ENCODE measurements at regions not wholly inside any gene's neighbourhood (a gene's known extent, or its start where the extent isn't known, plus 50 kb on each side); places are given as distances from the start of the nearest gene placed in this dataset.

DNA sequence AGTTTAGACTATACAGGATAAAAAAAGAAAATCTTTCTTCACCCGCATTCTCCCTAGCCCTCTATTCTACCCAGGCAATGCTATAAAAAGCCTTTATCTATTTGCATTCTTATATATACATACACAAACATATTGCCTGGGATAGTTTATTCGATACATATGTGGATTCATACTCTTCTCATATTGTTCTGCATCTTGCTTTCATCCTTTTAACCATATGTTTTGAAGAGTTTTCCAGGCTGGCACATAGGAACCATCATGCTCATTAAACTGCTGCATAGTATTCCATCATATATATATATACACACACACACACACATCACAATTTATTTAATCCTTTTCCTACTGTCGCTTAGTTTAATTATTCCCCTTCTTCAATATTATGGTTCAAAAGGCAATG is 461.2 kb downstream of the NTRK2 start:
- TF ChIP-seq POLR2A (IDR thresholded peaks at IDR 0.05): no peak
- TF ChIP-seq, protein P1, sequence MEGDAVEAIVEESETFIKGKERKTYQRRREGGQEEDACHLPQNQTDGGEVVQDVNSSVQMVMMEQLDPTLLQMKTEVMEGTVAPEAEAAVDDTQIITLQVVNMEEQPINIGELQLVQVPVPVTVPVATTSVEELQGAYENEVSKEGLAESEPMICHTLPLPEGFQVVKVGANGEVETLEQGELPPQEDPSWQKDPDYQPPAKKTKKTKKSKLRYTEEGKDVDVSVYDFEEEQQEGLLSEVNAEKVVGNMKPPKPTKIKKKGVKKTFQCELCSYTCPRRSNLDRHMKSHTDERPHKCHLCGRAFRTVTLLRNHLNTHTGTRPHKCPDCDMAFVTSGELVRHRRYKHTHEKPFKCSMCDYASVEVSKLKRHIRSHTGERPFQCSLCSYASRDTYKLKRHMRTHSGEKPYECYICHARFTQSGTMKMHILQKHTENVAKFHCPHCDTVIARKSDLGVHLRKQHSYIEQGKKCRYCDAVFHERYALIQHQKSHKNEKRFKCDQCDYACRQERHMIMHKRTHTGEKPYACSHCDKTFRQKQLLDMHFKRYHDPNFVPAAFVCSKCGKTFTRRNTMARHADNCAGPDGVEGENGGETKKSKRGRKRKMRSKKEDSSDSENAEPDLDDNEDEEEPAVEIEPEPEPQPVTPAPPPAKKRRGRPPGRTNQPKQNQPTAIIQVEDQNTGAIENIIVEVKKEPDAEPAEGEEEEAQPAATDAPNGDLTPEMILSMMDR (IDR thresholded peaks at IDR 0.05): no peak
- H3K4me3 ChIP-seq (ENCODE audit: low read depth, poor library complexity, severe bottlenecking): no peak overlapping the region
- no peak for DNase-seq (ENCODE audit: low spot score in 2 of 2)
- intact Hi-C loops (cut with DNase I; ENCODE audit: low total_unique reads): no loop called here
- WGBS, 2 donors: 87 to 89% methylated on average over 3 of the region's 3 CpGs

DNA sequence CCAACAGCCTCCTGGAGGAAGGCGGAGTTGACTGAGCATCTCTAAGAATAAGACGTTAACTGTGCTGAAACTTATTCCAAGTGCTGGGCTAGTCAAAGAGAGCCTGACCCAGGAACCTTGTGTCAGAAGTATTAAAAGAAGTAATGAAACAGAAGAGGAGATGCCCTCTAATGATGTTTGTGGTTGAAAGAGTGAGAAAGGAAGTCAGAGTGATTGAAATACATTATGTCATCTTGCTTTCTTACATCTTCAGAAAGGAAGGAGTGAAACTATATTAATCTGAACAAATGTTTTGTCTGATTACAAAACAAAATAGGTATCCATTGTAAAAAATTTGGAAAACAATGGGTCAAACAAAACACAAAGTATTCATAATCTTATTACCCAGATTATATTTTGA is 460.7 kb downstream of the NTRK2 start:
- 89 to 98% methylated on average over 2 of the region's 2 CpGs for WGBS, 2 donors
- no peak for TF ChIP-seq POLR2A (IDR thresholded peaks at IDR 0.05)
- TF ChIP-seq, protein P1 (IDR thresholded peaks at IDR 0.05): no peak
- no peak for DNase-seq (ENCODE audit: low spot score in 2 of 2)
- no peak overlapping the region for H3K4me3 ChIP-seq (ENCODE audit: low read depth, poor library complexity, severe bottlenecking)
- intact Hi-C loops (cut with DNase I; ENCODE audit: low total_unique reads): no loop called here

DNA sequence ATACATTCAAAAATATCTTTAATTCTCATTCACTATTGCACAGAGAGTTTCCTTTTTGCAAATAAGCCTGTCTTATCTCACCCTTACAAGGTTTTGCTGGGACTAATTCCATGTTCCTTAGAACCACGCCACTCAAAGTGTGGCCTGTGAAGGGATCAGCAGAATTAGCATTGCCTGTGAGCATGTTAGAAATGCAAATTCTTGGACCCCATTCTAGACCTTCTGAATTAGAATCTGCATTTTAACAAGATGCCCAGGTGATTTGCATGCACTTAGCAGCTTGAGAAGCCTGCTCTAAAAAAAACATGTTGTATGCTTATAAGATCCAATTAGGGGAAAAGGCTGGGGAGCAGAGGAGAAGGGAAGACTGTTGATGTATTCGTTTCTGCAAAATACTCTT is 460.0 kb downstream of the NTRK2 start:
- no peak for DNase-seq (ENCODE audit: low spot score in 2 of 2)
- TF ChIP-seq, protein P1 (IDR thresholded peaks at IDR 0.05): no peak
- no peak for TF ChIP-seq POLR2A (IDR thresholded peaks at IDR 0.05)
- intact Hi-C loops (cut with DNase I; ENCODE audit: low total_unique reads): no loop called here
- H3K4me3 ChIP-seq (ENCODE audit: low read depth, poor library complexity, severe bottlenecking): no peak overlapping the region
- 47 to 86% methylated on average over 2 of the region's 2 CpGs for WGBS, 2 donors

DNA sequence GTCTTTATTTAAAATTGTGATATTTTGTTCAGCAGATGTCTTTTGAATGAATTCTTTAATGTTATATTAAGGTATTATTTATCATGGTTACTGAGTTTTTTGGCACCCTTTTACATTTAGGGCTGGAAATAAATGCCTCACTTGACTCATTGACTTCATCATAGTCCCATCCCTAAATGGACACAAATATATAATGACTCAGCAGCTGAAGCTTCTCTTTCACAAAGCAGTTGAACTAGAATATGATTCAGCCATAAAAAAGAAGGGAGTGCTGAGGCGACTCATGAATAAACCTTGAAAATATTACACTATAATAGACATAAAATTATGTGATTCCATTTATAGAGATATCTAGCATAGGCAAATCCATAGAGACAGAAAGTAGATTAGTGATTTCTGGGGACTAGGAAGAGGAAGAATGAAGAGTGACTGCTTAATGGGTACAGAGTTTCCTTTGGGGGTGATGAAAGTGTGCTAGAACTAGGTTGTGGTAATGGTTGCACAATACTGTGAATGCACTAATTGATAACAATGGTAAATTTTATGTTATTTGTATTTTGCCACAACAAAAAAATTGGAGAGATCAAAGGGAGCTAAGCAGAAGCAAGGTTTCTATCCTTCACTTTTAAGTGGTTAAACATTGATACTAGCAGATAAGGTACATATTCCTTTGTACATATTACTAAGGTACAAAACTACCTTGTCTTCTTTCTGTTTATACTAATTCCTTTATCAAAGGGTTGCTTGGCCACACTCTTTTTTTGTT is 449.6 kb downstream of the NTRK2 start:
- WGBS, 2 donors: 68 to 82% methylated on average over 1 of the region's 1 CpG
- intact Hi-C loops (cut with DNase I; ENCODE audit: low total_unique reads): no loop called here
- H3K4me3 ChIP-seq (ENCODE audit: low read depth, poor library complexity, severe bottlenecking): no peak overlapping the region
- no peak for DNase-seq (ENCODE audit: low spot score in 2 of 2)
- TF ChIP-seq, protein P1 (IDR thresholded peaks at IDR 0.05): no peak
- no peak for TF ChIP-seq POLR2A (IDR thresholded peaks at IDR 0.05)

DNA sequence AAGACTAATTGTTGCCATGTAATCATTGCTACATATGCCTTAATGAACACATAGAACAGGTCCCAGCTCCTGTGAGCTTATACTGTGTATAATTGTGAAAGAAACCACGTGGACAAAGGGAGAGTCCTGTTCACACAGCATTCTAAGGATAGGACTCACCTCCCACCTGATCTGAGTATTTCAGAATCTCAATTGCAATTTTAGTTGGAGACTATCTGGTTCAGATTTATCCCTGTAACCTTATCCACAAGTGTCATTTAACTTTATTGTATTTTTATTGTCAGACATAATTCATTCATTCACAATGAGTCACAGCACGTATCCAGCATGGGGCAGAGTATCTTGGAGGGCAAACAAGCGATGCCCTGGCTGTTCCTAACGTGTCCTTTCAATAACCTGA is 448.3 kb downstream of the NTRK2 start:
- no peak overlapping the region for H3K4me3 ChIP-seq (ENCODE audit: low read depth, poor library complexity, severe bottlenecking)
- 44 to 59% methylated on average over 4 of the region's 4 CpGs for WGBS, 2 donors
- intact Hi-C loops (cut with DNase I; ENCODE audit: low total_unique reads): no loop called here
- TF ChIP-seq, protein P1 (IDR thresholded peaks at IDR 0.05): no peak
- no peak for TF ChIP-seq POLR2A (IDR thresholded peaks at IDR 0.05)
- DNase-seq (ENCODE audit: low spot score in 2 of 2): no peak

DNA sequence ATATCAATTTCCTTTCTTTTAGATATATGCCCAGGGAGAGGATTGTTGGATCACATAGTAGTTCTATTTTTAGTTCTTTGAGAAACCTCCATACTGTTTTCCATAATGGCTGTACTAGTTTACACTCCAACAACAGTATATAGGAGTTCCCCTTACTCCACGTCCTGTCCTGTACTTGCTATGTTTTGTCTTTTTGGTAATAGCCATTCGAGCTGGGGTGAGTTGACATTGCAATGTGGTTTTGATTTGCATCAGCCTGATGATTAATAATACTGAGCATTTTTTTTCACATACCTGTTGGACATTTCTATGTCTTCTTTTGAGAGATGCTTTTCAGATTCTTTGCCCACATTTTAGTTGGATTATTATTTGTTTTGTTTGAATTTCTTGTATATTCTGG is 445.9 kb downstream of the NTRK2 start:
- no peak for DNase-seq (ENCODE audit: low spot score in 2 of 2)
- no peak for TF ChIP-seq POLR2A (IDR thresholded peaks at IDR 0.05)
- TF ChIP-seq, protein P1 (IDR thresholded peaks at IDR 0.05): no peak
- 75 to 82% methylated on average over 2 of the region's 2 CpGs for whole genome bisulfite sequencing, 2 donors
- H3K4me3 ChIP-seq (ENCODE audit: low read depth, poor library complexity, severe bottlenecking): no peak overlapping the region
- intact Hi-C loops (cut with DNase I; ENCODE audit: low total_unique reads): no loop called here
